B cell (primary cell): ENCODE measurements at regions not wholly inside any gene's neighbourhood (a gene's known extent, or its start where the extent isn't known, plus 50 kb on each side); places are given as distances from the start of the nearest gene placed in this dataset.

Experiments
- ATAC-seq: fragments of 200-7000 bp; cut with Tn5 transposase; one replicate; pipeline ENCODE4 v1.10.0; 2021; ENCODE audit warnings: low read depth, mild to moderate bottlenecking, moderate number of reproducible peaks, moderate library complexity
- CTCF ChIA-PET: fragments of 350-600 bp; sonication (Branson Sonifier 250); formaldehyde crosslinking; loops from one replicate; lab custom pipeline; 2021; ENCODE audit warnings: antibody characterized with exemption, inconsistent platforms; lab: Charles Lee
- POLR2A ChIA-PET: fragments of 350-600 bp; sonication (Branson Sonifier 250); formaldehyde crosslinking; loops from one replicate; lab custom pipeline; 2021; ENCODE audit warnings: antibody characterized with exemption; lab: Charles Lee
- DNase-seq: peaks from one replicate; pipeline ENCODE4 v3.0.0; 2013
- H2AFZ ChIP-seq: 2 replicates; pipeline ENCODE4 v1.6.1; 2012; ENCODE audit warnings: mild to moderate bottlenecking, low read depth, low read length; ENCODE audit not compliant: insufficient read depth, poor library complexity, severe bottlenecking
- H3K27ac ChIP-seq, 2 donors: 1 replicate in 1 of 2; 2 replicates in 1 of 2; pipeline ENCODE4 v1.5.1; 2012 to 2013; ENCODE audit warnings: low read length in 2 of 2, mild to moderate bottlenecking in 2 of 2, moderate library complexity in 1 of 2
- H3K27me3 ChIP-seq, 4 experiments: fragments of 200-600 bp in 1 of 4; sonication (generic) in 1 of 4; replicated peaks in 1 of 4; 1 replicate in 2 of 4; 2 replicates in 2 of 4; pipeline versions ENCODE4 v1.6.1 to v1.7.0; 2013 to 2016; ENCODE audit warnings: low read length in 3 of 4, mild to moderate bottlenecking in 2 of 4, mixed read lengths in 1 of 4, moderate library complexity in 1 of 4; ENCODE audit not compliant: insufficient read depth in 4 of 4, control insufficient read depth in 3 of 4; ENCODE audit errors: control extremely low read depth in 1 of 4
- H3K36me3 ChIP-seq, 2 experiments: replicated peaks in 1 of 2; 1 replicate in 1 of 2; 2 replicates in 1 of 2; pipeline versions ENCODE4 v1.6.1 to v1.7.1; 2013; ENCODE audit warnings: low read length in 1 of 2; ENCODE audit not compliant: insufficient read depth in 2 of 2, control insufficient read depth in 1 of 2; ENCODE audit errors: control extremely low read depth in 1 of 2, extremely low read depth in 1 of 2
- H3K4me1 ChIP-seq, 2 donors: fragments of 200-600 bp in 1 of 2; sonication (generic) in 1 of 2; 1 replicate in 1 of 2; 2 replicates in 1 of 2; pipeline versions ENCODE4 v1.5.1 to v1.6.1; 2013 to 2017; ENCODE audit warnings: low read length in 2 of 2; ENCODE audit not compliant: control insufficient read depth in 2 of 2, insufficient read depth in 2 of 2
- H3K4me2 ChIP-seq: replicated peaks from 2 replicates; pipeline ENCODE3; 2012; ENCODE audit warnings: mild to moderate bottlenecking, low read depth, low read length; ENCODE audit not compliant: poor library complexity, severe bottlenecking
- H3K4me3 ChIP-seq, 5 experiments: fragments of 200-600 bp in 1 of 5; sonication (generic) in 1 of 5; 1 replicate in 3 of 5; 2 replicates in 2 of 5; pipeline versions ENCODE4 v1.5.1 to v1.7.0; 2011 to 2016; ENCODE audit warnings: low read length in 4 of 5, mild to moderate bottlenecking in 4 of 5, low read depth in 2 of 5, control low read depth in 1 of 5, moderate library complexity in 1 of 5; ENCODE audit not compliant: insufficient read depth in 1 of 5; ENCODE audit errors: control extremely low read depth in 1 of 5, extremely low read depth in 1 of 5
- H3K79me2 ChIP-seq: fragments of 200-600 bp; sonication (generic); one replicate; pipeline ENCODE4 v1.6.0; 2016; ENCODE audit warnings: low read length; ENCODE audit not compliant: control insufficient read depth, insufficient read depth
- H3K9ac ChIP-seq: fragments of 200-600 bp; sonication (generic); 2 replicates; pipeline ENCODE4 v1.6.1; 2017; ENCODE audit warnings: mild to moderate bottlenecking, low read length, moderate library complexity
- H3K9me3 ChIP-seq, 3 donors: one replicate each; pipeline versions ENCODE4 v1.6.1 to v1.7.1; 2013; ENCODE audit warnings: low read length in 2 of 3; ENCODE audit not compliant: control insufficient read depth in 2 of 3, insufficient read depth in 1 of 3; ENCODE audit errors: control extremely low read depth in 1 of 3
- H4K20me1 ChIP-seq: 2 replicates; pipeline ENCODE4 v1.6.0; 2012; ENCODE audit warnings: mild to moderate bottlenecking, low read length; ENCODE audit not compliant: insufficient read depth, control insufficient read depth, poor library complexity, severe bottlenecking
- H3K27ac Mint-ChIP-seq: one replicate; pipeline ENCODE4 v1.8.0; 2021; ENCODE audit warnings: mixed read lengths
- H3K27me3 Mint-ChIP-seq: one replicate; pipeline ENCODE4 v1.8.0; 2021; ENCODE audit warnings: mixed read lengths
- H3K4me1 Mint-ChIP-seq: one replicate; pipeline ENCODE4 v1.8.0; 2021; ENCODE audit warnings: mixed read lengths
- H3K4me3 Mint-ChIP-seq: one replicate; pipeline ENCODE4 v1.8.0; 2021; ENCODE audit warnings: mixed read lengths
- H3K9me3 Mint-ChIP-seq: one replicate; pipeline ENCODE4 v1.8.0; 2022; ENCODE audit warnings: mixed read lengths; ENCODE audit not compliant: insufficient read depth
- EZH2 ChIP-seq: IDR thresholded peaks from 2 replicates; pipeline ENCODE4 v1.6.1; 2012; ENCODE audit warnings: borderline replicate concordance, low read depth, mild to moderate bottlenecking, moderate library complexity, low read length; ENCODE audit not compliant: insufficient read depth, poor library complexity, severe bottlenecking
- WGBS: methylation state at CpG from one replicate; pipeline ENCODE4 v1.1.5; 2013; ENCODE audit warnings: missing lambda C conversion rate; ENCODE audit not compliant: insufficient coverage; 5-methylcytosine and 5-hydroxymethylcytosine counted together
- intact Hi-C: fragments of 100-400 bp; cut with micrococcal nuclease; formaldehyde crosslinking; loops from one replicate; pipeline ENCODE4 v1.10.0; 2022
- TF ChIP-seq, protein P1 (sequence below): fragments of 200-600 bp; IDR thresholded peaks from one replicate; pipeline ENCODE4 v1.8.0; 2022; ENCODE audit warnings: antibody characterized with exemption, mild to moderate bottlenecking

GRCh38 chr21:16088056-16088455, 358.3 kb downstream of the USP25 start:
- Mint-ChIP-seq H3K27me3 (no peaks in the 10 kb centered on the region), H3K9me3 (no peaks in the 10 kb centered on the region), H3K4me1 (no peaks in the 10 kb centered on the region), H3K27ac (no peak overlapping the region), H3K4me3 (no peak overlapping the region)
- TF ChIP-seq EZH2, result no peak
- TF ChIP-seq, protein P1, sequence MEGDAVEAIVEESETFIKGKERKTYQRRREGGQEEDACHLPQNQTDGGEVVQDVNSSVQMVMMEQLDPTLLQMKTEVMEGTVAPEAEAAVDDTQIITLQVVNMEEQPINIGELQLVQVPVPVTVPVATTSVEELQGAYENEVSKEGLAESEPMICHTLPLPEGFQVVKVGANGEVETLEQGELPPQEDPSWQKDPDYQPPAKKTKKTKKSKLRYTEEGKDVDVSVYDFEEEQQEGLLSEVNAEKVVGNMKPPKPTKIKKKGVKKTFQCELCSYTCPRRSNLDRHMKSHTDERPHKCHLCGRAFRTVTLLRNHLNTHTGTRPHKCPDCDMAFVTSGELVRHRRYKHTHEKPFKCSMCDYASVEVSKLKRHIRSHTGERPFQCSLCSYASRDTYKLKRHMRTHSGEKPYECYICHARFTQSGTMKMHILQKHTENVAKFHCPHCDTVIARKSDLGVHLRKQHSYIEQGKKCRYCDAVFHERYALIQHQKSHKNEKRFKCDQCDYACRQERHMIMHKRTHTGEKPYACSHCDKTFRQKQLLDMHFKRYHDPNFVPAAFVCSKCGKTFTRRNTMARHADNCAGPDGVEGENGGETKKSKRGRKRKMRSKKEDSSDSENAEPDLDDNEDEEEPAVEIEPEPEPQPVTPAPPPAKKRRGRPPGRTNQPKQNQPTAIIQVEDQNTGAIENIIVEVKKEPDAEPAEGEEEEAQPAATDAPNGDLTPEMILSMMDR, result no peak
- Histone ChIP-seq H3K4me3 (no peak overlapping the region), H4K20me1 (no peaks in the 10 kb centered on the region), H3K9ac (no peak overlapping the region), H3K79me2 (no peaks in the 10 kb centered on the region), H3K9me3 (no peaks in the 10 kb centered on the region), H3K27ac (no peak overlapping the region), H3K4me1 (no peaks in the 10 kb centered on the region), H2AFZ (no peak overlapping the region), H3K36me3 (no peaks in the 10 kb centered on the region), H3K27me3 (no peaks in the 10 kb centered on the region), H3K4me2 (no peak overlapping the region)
- ATAC-seq, result no peak
- WGBS, result no CpG with 5 or more reads among the region's 1 CpG
- CTCF ChIA-PET, result no interaction called here
- intact Hi-C loops, result no loop called here
- POLR2A ChIA-PET, result no interaction called here
- no peak for DNase-seq

GRCh38 chr21:16095005-16095404, 365.2 kb downstream of the USP25 start:
- H3K4me3 Mint-ChIP-seq, result no peak overlapping the region
- H4K20me1 ChIP-seq, result no peaks in the 10 kb centered on the region
- peaks cover 2% of the 10 kb centered on the region for H3K9me3 Mint-ChIP-seq
- no peaks in the 10 kb centered on the region for H3K4me1 ChIP-seq
- H3K4me1 Mint-ChIP-seq, result no peaks in the 10 kb centered on the region
- H2AFZ ChIP-seq, result no peak overlapping the region
- DNase-seq, result no peak
- no peak overlapping the region for H3K4me3 ChIP-seq
- no peak overlapping the region for H3K27ac Mint-ChIP-seq
- no peaks in the 10 kb centered on the region for H3K36me3 ChIP-seq
- H3K79me2 ChIP-seq, result no peaks in the 10 kb centered on the region
- H3K27ac ChIP-seq, result no peak overlapping the region
- H3K27me3 ChIP-seq, result no peaks in the 10 kb centered on the region
- H3K4me2 ChIP-seq, result no peak overlapping the region
- ATAC-seq, result no peak
- H3K9me3 ChIP-seq, result no peaks in the 10 kb centered on the region
- WGBS, result no CpG with 5 or more reads among the region's 3 CpGs
- ChIA-PET CTCF (no interaction called here), POLR2A (no interaction called here)
- H3K9ac ChIP-seq, result no peak overlapping the region
- no peak for TF ChIP-seq EZH2
- TF ChIP-seq, protein P1, result no peak
- H3K27me3 Mint-ChIP-seq, result no peaks in the 10 kb centered on the region
- intact Hi-C loops, result no loop called here
